Thoracic aorta (tissue), 2 donors: ENCODE measurements at regions not wholly inside any gene's neighbourhood (a gene's known extent, or its start where the extent isn't known, plus 50 kb on each side); places are given as distances from the start of the nearest gene placed in this dataset.

ENCODE experiments used
- ATAC-seq: fragments of 150-250 bp; one replicate; pipeline ENCODE4 v1.8.0; 2017; ENCODE audit warnings: low read depth; ENCODE audit not compliant: insufficient number of reproducible peaks, low FRiP score
- DNase-seq: peaks from one replicate; pipeline ENCODE4 v3.0.0-alpha.2; 2020; ENCODE audit warnings: low spot score
- H3K27ac ChIP-seq, 2 donors: fragments of 200-600 bp; sonication (generic); 1 replicate in 1 of 2; 2 replicates in 1 of 2; pipeline ENCODE4 v1.5.1; 2016; ENCODE audit warnings: mild to moderate bottlenecking in 2 of 2, moderate library complexity in 2 of 2
- H3K27me3 ChIP-seq: fragments of 200-600 bp; sonication (generic); replicated peaks from 2 replicates; pipeline ENCODE4 v1.6.0; 2016; ENCODE audit warnings: mild to moderate bottlenecking; ENCODE audit not compliant: insufficient read depth
- H3K36me3 ChIP-seq: fragments of 200-600 bp; sonication (generic); one replicate; pipeline ENCODE4 v1.5.1; 2016
- H3K4me1 ChIP-seq, 2 donors: fragments of 200-600 bp; sonication (generic); 1 replicate in 1 of 2; 2 replicates in 1 of 2; pipeline versions ENCODE4 v1.5.1 to v1.6.0; 2016; ENCODE audit warnings: low read depth in 2 of 2, mild to moderate bottlenecking in 1 of 2; ENCODE audit not compliant: control insufficient read depth in 1 of 2
- H3K4me3 ChIP-seq: fragments of 200-600 bp; sonication (generic); 2 replicates; pipeline ENCODE4 v1.5.1; 2016; ENCODE audit warnings: mild to moderate bottlenecking
- H3K9me3 ChIP-seq: fragments of 200-600 bp; sonication (generic); 2 replicates; pipeline ENCODE4 v1.5.1; 2016
- CTCF ChIP-seq: fragments of 200-600 bp; sonication (generic); IDR thresholded peaks from one replicate; pipeline ENCODE4 v1.5.1; 2019; ENCODE audit warnings: antibody characterized with exemption

- DNase-seq (no peak), ATAC-seq (no peak)
- Histone ChIP-seq H3K4me1 (no peaks in the 10 kb centered on the region), H3K9me3 (no peaks in the 10 kb centered on the region), H3K36me3 (no peaks in the 10 kb centered on the region), H3K4me3 (no peak overlapping the region), H3K27me3 (no peaks in the 10 kb centered on the region), H3K27ac (no peak overlapping the region)
- no peak for TF ChIP-seq CTCF
Observed at GRCh38 chr21:8991088-8991907, 1530.1 kb upstream of the TPTE start.

- no peaks in the 10 kb centered on the region for H3K27me3 ChIP-seq
- H3K4me1 ChIP-seq, result no peaks in the 10 kb centered on the region
- H3K9me3 ChIP-seq, result no peaks in the 10 kb centered on the region
- H3K4me3 ChIP-seq, result no peak overlapping the region
- ATAC-seq (no peak), DNase-seq (no peak)
- H3K36me3 ChIP-seq, result no peaks in the 10 kb centered on the region
- no peak overlapping the region for H3K27ac ChIP-seq
- TF ChIP-seq CTCF, result no peak
Observed at GRCh38 chr21:8991968-8992621, 1529.3 kb upstream of the TPTE start.

GRCh38 chr21:8992731-8993174, 1528.6 kb upstream of the TPTE start:
- DNase-seq, result no peak

GRCh38 chr21:8993284-8993942, 1528.0 kb upstream of the TPTE start:
- ATAC-seq (no peak), DNase-seq (no peak)
- TF ChIP-seq CTCF, result no peak
- no peaks in the 10 kb centered on the region for H3K9me3 ChIP-seq
- H3K36me3 ChIP-seq, result no peaks in the 10 kb centered on the region
- H3K27me3 ChIP-seq, result no peaks in the 10 kb centered on the region
- no peak overlapping the region for H3K27ac ChIP-seq
- no peak overlapping the region for H3K4me3 ChIP-seq
- H3K4me1 ChIP-seq, result no peaks in the 10 kb centered on the region

More at GRCh38 chr21:8992731-8993174, 1528.6 kb upstream of the TPTE start:
- Histone ChIP-seq H3K4me3 (no peak overlapping the region), H3K4me1 (no peaks in the 10 kb centered on the region), H3K36me3 (no peaks in the 10 kb centered on the region), H3K27me3 (no peaks in the 10 kb centered on the region), H3K27ac (no peak overlapping the region), H3K9me3 (no peaks in the 10 kb centered on the region)
- TF ChIP-seq CTCF, result no peak
- no peak for ATAC-seq
